Left lung (tissue), 4 donors: ENCODE measurements at regions not wholly inside any gene's neighbourhood (a gene's known extent, or its start where the extent isn't known, plus 50 kb on each side); places are given as distances from the start of the nearest gene placed in this dataset.

Experiments
- ATAC-seq: fragments of 200-7000 bp; cut with Tn5 transposase; one replicate; pipeline ENCODE4 v1.9.1; 2020; ENCODE audit warnings: moderate library complexity
- DNase-seq, 4 donors: peaks; one replicate each; pipeline ENCODE4 v3.0.0-alpha.2; 2013 to 2020
- H3K27ac ChIP-seq, 2 donors: fragments of 200-600 bp; sonication (generic) in 1 of 2; one replicate each; pipeline versions ENCODE4 v1.5.0 to v1.8.0; 2020 to 2021
- H3K27me3 ChIP-seq, 2 donors: fragments of 200-600 bp; sonication (generic) in 1 of 2; one replicate each; pipeline versions ENCODE4 v1.5.0 to v1.8.0; 2020 to 2021
- H3K36me3 ChIP-seq, 2 donors: fragments of 200-600 bp; sonication (generic) in 1 of 2; one replicate each; pipeline versions ENCODE4 v1.5.0 to v1.8.0; 2020 to 2021
- H3K4me1 ChIP-seq, 2 donors: fragments of 200-600 bp; one replicate each; pipeline ENCODE4 v1.8.0; 2021
- H3K4me3 ChIP-seq, 2 donors: fragments of 200-600 bp; sonication (generic) in 1 of 2; one replicate each; pipeline versions ENCODE4 v1.5.0 to v1.8.0; 2020 to 2021; ENCODE audit warnings: mild to moderate bottlenecking in 1 of 2
- H3K9me3 ChIP-seq, 2 donors: fragments of 200-600 bp; sonication (generic) in 1 of 2; one replicate each; pipeline versions ENCODE4 v1.5.0 to v1.8.0; 2020 to 2021
- CTCF ChIP-seq, 2 donors: fragments of 200-600 bp; sonication (generic) in 1 of 2; IDR thresholded peaks; one replicate each; pipeline versions ENCODE4 v1.5.0 to v1.8.0; 2021; ENCODE audit warnings: antibody characterized with exemption in 2 of 2
- intact Hi-C, 2 donors: fragments of 100-400 bp; cut with DNase I; formaldehyde crosslinking; loops; one replicate each; pipeline versions ENCODE4 v1.11.2 to v1.14.2; 2022
- donor health status: DM: no; HTN: yes; CAD: no.
- donor health status: DM: no; HTN: no; CAD: no.

DNA sequence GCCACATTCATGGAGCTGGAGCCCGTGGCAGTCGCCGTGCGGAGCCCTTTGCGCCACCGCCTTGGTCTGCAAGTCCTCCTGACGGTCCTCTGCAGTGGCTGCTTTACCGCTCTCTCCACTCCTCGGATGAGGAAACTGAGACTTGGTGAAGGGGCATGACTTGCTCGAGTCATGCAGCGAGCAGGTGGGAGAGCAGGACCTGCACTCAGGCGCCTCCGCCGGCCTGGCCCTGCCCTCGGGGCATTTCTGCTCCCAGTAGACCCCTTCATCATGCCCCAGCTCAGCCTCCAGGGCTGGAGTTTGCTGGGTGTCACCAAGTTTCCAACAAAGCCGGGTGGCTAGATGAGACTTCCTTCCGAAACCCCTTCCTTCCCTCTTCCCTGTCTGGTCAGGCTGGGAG lies 100.0 kb upstream of the TARDBP start:
- intact Hi-C loops, result no loop called here
- Histone ChIP-seq H3K36me3 (no peaks in the 10 kb centered on the region), H3K27me3 (no peaks in the 10 kb centered on the region), H3K4me1 (no peaks in the 10 kb centered on the region), H3K4me3 (no peak overlapping the region), H3K27ac (no peak overlapping the region), H3K9me3 (no peaks in the 10 kb centered on the region)
- ATAC-seq (no peak), DNase-seq (no peak)
- no peak for TF ChIP-seq CTCF (IDR thresholded peaks at IDR 0.05)

DNA sequence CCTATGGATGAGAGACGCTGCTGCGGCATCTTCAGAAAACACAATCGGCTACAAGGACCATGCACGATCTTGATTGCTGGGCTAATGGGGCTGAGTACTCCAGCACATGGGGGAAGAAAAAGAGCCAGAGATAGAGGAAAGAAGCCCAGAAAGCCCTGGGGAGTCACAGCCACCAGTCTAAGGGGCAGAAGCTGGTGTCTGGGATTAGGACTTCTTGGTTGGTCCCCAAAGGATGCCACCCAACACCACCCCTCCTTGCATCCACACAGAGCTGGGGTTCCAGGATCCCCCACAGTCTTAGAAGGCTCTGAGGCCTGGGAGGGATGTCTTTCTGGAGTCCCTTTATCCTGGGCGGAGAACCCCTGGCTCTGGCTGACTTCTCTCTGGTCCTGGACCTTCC lies 98.4 kb upstream of the TARDBP start:
- ATAC-seq, result no peak
- H3K9me3 ChIP-seq, result no peaks in the 10 kb centered on the region
- no peak for TF ChIP-seq CTCF (IDR thresholded peaks at IDR 0.05)
- intact Hi-C loops, result no loop called here
- no peaks in the 10 kb centered on the region for H3K36me3 ChIP-seq
- no peak overlapping the region for H3K4me3 ChIP-seq
- no peak for DNase-seq
- no peaks in the 10 kb centered on the region for H3K4me1 ChIP-seq
- H3K27me3 ChIP-seq, result no peaks in the 10 kb centered on the region
- no peak overlapping the region for H3K27ac ChIP-seq

DNA sequence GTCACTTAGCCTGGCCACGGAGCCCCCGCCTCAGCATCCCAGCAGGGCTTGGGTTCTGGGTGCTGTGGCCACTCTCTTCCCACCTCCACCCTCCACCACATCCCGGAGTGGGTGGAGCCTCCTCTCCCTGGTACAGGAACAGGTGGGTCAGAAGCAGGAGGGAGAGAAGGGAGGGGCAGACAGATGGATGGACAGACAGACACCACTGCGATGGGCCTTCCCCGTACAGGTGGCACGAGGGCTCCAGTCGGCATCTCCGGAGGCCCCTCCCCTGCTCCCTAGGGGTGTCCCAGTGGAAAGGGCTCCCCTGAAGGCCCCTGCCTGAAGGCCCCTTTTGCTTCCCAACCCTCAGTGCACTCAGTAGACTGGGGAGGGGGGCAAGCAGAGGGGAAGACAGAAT lies 96.9 kb upstream of the TARDBP start:
- no peak for ATAC-seq

DNA sequence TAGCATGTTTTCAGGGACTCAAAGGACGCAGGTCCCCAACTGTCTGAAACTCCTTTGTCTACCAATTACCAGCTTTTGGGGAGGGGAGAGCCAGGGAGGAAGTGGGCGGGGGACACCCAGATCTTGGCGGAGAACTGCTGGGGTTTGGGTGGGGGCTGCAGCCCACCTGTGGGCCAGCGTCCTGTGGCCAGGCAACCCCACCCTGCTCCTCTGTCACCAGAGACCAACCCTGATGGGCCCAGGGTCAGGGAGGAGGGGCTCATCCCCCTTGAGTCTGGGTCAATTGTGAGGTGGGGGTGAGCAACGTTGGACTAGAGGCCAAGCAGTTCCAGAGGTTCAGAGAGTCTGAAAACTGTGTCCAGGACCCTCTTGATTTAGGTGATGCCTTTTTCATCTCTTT lies 96.1 kb upstream of the TARDBP start:
- Histone ChIP-seq H3K4me3 (no peak overlapping the region), H3K36me3 (no peaks in the 10 kb centered on the region), H3K27me3 (peaks cover 0 to 5% of the 10 kb centered on the region in 2 donors), H3K9me3 (no peaks in the 10 kb centered on the region), H3K27ac (no peak overlapping the region), H3K4me1 (no peaks in the 10 kb centered on the region)
- DNase-seq (no peak), ATAC-seq (no peak)
- intact Hi-C loops, result no loop called here
- TF ChIP-seq CTCF (IDR thresholded peaks at IDR 0.05), result no peak

More for the DNA sequence above, 96.9 kb upstream of the TARDBP start:
- H3K9me3 ChIP-seq, result no peaks in the 10 kb centered on the region
- intact Hi-C loops, result no loop called here
- H3K4me1 ChIP-seq, result no peaks in the 10 kb centered on the region
- peaks cover 0 to 5% of the 10 kb centered on the region in 2 donors for H3K27me3 ChIP-seq
- no peak overlapping the region for H3K4me3 ChIP-seq
- H3K36me3 ChIP-seq, result no peaks in the 10 kb centered on the region
- H3K27ac ChIP-seq, result no peak overlapping the region
- TF ChIP-seq CTCF (IDR thresholded peaks at IDR 0.05), result no peak
- no peak for DNase-seq

DNA sequence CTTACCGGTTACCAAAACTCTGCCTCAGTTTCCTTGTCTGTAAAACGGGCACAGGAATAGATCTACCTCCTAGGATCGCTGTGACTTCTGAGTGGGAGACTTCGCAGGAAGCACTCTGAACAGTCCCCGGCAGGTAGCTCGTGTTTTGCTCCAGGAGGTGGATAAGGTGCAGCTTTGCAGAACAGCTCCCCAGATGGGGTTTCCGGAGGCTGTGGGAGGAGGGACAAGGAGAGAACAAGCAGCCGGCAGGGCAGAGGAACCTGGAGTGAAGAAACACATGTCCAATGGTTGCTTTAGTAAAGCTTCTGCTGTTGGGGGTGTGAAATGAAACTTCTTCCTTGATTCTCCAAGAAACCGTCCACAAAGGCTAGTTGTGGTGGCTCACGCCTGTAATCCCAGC lies 95.5 kb upstream of the TARDBP start:
- peaks cover 0 to 5% of the 10 kb centered on the region in 2 donors for H3K27me3 ChIP-seq
- no peak overlapping the region for H3K4me3 ChIP-seq
- H3K9me3 ChIP-seq, result no peaks in the 10 kb centered on the region
- TF ChIP-seq CTCF (IDR thresholded peaks at IDR 0.05), result no peak
- intact Hi-C loops, result no loop called here
- no peaks in the 10 kb centered on the region for H3K36me3 ChIP-seq
- DNase-seq (no peak), ATAC-seq (no peak)
- H3K4me1 ChIP-seq, result no peaks in the 10 kb centered on the region
- no peak overlapping the region for H3K27ac ChIP-seq
